ENCODE measurements at regions not wholly inside any gene's neighbourhood (a gene's known extent, or its start where the extent isn't known, plus 50 kb on each side); places are given as distances from the start of the nearest gene placed in this dataset.

DNA sequence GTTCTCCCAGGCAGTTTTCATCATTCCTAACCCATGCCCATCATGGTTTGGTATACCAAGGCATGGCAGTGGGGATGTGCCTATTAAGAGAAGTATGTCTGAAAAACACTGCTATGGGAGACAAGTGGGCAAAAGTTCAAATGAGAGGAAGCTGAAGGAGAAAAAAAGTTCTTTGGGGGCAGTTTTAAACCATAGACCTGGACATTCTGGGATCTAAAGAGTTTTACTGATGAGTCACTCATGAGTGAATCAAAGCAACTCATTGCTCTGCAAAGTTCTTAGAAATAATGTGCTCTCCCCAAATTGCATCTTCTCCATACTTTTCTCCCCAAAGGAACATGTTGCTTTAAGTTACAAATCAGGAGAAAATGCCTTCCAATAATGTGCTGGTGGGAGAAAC lies 256.9 kb upstream of the MTPN start:
- DNase-seq, result no peak

DNA sequence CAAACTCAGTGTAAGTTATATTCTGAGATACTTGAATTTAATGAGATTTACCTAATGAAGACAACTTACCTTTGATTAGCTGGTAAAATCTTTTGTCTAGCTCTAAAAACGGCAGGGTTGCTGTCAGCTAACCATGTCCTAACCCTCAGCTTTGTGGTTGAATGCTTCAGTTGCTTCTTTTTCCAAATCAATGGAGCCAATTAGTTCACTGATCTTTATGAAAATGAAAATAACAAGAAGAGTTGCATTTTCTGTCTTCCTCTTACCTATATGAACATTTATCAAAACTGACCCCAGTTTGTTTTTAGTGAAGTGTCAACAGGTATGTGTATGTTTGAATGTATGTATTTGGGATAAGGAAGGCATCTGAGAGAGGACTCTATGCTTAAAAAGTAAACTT lies 253.1 kb upstream of the MTPN start:
- no peak for DNase-seq

DNA sequence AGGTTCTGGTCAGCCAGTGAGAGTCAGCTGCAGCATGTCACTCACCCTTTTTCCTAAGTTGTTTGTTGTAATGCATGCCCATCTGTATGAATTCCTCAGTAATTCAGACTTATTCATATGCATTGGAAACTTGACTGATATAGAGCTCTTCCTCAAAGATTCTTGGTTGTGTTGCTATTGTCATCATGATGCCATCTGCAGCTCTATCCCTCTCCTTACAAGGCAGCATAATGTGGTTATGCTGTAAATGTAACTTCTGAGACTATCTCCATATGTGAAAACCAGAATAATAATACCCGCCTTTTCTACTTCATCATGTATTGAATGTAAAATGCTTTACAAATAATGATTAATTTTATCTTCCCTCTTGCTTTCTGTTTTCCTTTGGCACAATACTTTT lies 252.6 kb upstream of the MTPN start:
- DNase-seq, result no peak

DNA sequence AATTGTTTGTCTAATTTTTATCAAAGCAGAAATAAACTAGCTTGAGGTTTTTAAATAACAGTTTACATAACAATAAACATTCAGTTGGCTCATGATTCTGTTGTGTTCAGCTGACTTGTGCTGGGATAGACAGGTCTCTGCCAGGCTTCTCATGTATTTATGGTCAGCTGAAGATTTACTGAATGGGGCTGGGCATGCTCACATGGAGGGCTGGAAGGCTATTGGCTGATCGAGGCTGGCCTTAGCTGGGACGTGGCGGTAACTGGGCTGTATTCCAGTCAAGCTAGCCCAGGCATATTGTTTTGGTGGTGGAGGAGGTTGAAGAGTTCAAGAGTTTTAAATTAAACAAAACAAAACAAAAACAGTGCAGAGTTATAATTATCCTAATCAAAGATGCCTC lies 251.0 kb upstream of the MTPN start:
- no peak for DNase-seq

DNA sequence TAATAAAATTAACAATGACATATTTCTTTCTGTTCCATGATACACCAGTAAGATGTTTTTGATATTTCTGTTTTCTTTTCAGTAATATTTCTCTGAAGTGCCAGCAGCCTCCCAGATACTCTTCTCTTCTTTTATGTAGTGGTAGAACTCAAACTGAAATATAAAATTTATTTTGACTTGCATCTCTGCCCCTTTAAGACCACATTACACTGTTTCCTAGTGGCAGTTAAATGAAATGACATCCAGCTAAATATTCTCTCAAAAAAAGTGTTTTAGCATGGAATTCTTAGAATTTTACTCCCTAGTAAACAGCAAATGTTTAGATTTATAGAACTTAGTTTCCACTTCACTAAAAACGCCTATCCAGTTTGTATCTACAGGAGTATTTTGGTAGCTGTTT lies 237.2 kb upstream of the MTPN start:
- DNase-seq, result no peak

DNA sequence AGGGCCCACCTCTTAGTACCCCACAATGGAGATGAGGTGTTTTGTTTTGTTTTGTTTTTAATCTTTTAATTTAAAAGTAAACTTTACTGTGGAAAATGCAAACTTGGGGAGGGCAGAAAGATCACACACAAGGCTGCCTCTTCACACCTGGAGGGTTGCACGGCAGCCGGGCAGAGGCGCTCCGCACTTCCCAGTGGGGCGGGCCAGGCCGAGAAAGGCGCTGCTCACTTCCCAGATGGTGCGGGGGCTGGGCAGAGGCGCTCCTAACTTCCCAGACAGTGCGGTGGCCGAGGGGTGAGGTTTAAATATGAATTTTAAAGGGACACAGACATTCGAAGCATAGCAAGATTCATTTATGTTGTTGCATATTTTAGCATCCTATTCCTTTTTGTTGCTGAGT lies 235.9 kb upstream of the MTPN start:
- DNase-seq, result no peak

DNA sequence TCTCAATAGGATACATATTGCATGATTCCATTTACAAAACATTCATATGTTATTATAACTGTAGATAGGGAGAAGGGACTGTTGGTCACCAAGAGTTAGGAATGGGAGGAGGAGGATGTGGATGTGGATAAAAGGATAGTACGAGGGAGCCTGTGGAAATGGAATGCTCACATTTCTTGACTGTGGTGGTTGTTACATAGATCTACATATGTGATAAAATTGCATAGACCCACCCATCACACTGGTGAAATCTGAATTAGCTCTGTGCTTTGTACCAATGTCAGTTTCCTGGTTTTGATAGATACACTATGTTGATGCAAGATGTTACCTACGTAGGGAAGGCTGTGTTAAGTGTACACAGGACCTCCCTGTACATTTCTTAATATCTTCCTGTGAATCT lies 233.5 kb upstream of the MTPN start:
- DNase-seq, result no peak

DNA sequence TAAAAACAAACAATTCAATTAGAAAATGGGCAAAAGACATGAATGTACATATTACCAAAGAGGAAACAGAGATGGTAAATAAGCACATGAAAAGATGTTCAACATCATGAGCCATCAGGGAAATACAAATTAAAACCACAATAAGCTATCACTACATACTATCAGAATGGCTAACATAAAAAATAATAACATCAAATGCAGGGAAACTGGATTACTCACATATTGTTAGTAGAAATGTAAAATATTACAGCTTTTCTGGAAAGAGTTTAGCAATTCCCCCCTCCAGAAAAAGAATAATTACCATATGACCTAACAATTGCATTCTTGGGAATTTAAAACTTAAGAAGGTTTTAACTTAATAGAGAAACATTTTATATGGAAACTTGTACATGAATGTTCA lies 232.9 kb upstream of the MTPN start:
- no peak for DNase-seq

DNA sequence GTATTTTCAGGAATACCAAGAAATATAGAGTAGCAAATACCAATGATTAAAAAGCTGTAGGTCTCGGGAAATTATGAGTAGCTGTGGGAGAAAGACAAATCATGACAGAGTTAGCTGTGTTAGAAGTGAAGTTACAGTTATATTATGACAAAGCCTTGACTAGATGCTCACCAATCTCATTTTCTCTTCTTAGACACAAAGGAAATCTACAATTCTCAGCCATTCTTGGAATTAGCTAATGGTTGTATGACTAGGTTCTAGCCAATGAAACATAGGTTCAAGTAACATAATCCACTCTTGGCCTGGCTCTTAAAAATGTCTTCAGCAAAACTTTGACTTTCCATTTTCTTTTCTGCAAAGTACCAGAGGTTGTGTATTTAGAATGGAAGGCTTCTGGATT lies 228.8 kb upstream of the MTPN start:
- DNase-seq, result no peak

DNA sequence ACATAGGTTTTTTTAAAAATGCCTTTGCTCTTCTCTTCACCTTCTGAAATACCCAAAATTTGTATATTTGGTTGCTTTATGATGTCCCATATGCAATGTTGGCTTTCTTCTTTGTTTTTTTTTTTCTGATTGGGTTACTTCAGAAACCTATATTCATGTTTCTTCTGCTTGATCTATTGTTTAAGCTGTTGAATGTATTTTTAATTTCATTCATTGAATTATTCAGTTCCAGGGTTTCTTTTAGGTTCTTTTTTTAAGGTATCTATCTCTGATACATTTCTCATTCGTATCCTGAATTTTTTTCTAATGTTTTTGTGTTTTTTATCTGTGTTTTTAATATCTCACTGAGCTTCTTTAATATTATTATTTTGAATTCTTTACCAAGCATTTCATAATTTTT lies 221.0 kb upstream of the MTPN start:
- no peak for DNase-seq

DNA sequence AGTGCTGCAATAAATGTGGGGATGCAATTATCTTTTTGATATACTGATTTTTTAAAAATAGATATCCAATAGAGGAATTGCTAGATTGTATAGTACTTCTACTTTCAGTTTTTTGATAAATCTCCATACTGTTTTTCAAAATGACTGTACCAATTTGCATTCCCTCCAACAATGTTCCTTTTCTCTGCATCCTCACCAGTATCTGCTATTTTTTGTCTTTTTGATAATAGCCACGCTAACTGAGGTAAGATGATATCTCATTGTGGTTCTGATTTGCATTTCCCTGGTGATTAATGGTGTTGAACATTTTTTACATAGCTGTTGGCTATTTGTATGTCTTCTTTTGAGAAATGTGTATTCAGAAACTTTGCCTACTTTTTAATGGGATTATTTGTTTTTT lies 217.7 kb upstream of the MTPN start:
- no peak for DNase-seq

DNA sequence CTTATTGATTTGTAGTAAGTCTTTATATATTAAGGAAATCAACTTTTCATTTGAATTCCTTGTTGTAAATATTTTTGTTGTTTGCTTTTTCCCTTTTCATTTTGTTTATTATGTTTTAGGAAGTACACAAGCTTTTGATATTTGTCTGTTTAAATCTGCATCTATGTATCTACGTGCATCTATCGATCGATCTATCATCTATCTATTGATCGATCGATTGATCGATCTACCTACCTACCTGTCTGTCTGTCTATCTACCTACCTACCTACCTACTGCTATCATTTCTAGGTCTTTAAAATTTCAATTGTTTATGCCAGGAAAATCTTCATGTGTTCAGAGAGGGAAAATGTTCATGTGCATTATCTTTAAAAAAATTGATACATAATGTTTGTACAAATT lies 216.8 kb upstream of the MTPN start:
- no peak for DNase-seq

DNA sequence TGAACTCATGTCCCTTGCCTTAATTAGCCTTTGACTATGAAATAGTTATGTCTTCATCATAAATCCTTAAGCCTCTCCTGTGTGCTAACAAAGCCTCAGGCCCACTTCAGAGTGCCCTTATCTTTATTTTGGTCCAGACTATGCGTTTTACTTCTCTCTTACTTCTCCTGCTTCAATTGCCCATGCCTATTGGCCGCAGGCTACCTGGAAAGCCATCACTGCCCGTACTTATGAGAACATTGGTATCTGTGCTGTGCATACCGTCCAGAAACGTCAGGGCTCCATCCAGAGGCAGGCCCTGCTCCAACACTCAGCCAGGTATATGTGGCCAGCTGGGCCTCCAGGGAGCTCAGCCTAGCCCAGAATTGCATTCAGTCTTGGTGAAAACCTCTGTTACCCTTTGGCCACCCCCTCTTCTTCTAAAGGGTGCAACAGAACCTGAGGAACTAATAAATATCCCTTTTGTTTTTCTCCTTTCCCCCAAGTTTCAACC lies 212.4 kb upstream of the MTPN start:
- DNase-seq, result no peak

DNA sequence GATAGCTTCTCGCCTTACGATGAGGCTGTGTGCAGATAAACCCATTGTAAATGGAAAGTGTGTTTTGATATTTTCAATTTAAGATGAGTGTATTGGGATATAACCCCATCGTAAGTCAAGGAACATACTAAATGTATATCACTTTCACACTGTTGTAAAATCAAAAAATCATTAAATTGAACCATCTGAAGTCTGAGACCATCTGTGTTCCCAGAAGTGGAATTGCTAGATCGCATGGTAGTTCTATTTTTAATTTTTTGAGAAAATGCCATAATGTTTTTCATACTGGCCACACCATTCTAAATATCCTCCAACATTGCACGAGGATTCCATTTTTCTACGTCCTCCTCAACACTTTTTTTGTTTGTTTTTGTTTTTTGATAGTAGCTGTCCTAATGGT lies 209.1 kb upstream of the MTPN start:
- no peak for DNase-seq

DNA sequence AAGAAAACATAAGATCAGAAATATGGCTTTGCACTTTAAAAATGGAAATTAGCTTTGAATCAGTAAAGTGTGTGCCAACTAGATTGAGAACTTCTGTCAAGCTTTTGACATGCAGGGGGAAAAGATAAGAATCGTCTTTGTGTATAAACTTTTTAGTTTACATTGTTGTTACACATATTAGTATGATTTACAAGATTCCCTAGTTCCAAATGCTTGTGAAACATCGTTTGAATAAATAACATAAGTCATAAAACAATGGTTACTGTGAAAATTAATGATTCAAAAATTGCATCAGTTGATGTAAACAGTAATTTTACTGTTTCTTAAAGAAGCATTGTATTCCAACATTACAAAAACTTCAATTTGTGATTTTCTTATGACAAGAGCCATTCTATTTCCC lies 207.6 kb upstream of the MTPN start:
- DNase-seq, result no peak

DNA sequence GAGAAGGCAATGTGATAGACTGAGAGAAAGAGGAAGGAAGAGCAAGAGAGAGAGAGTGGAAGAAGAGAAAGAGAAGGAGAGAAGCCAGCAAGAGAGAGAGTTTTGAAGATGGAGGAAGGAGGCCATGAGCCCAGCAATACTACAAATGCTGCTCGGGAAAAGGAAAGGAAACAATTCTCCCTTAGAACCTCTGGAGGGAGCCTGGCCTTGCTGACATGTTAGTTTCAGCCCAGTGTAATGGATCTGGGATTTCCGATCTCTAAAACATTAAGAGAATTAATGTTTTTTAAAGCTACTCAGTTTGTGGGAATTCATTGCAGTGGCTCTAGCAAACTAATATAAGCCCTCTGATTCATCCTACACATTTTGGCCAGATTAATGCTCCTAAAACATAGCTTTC lies 206.8 kb upstream of the MTPN start:
- DNase-seq, result no peak

DNA sequence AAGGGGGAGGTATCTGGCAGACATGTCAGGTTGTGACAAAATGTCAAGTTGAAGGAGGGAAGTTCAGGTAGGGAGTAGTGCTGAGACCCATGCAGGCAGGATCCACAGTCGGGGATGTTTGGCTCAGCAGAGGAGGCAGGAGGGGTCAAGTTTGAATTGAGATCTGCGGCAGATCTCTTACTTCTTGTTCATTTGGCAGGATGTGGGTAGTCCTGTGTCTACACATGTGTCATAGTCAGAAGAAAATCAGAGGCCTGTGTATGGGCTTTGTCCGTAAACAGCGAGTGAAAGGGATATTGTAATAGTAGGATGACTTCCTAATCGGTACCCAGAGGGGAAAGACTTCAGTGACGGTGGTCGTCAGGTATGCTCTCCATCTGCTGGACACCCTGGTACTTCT lies 203.8 kb upstream of the MTPN start:
- DNase-seq, result no peak

DNA sequence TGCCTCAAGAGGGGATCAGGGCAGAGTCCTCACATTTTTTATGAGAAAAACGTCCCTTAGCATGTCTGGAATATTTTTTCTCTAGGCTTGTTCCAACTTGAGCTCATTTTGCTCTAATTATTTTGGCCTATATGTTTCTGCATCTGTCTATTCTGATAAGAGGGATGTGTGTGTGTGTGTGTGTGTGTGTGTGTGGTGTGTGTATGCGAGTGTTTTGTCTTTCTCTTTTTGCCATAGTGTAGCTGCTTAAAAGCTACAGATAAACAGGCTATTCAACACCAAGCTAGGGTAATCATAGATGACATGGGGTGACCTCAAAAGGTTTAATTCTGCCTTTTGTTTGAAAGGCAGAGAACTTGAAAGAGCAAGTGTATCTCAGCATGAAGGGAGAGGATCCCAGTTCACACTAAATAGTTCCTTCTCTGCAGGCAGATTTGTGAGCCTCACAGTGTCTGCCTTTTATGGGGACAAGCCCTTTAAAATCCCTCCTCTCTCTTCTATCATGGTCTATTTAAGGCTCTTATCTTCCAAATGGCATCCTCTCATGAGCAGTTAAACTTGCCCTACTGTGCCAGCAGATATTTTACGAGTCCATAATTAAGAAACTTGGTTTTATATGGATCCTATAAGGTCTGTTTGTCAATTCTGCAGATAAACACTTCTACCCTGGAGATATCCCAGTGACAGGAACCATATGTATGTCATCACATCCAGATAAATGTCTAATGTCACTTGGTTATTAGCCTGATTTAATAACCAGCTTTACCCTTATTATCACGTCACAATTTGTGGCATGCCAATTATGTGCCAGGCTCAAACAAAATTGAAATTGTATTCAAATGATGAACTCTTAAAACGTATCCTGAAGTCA lies 202.9 kb upstream of the MTPN start:
- DNase-seq, result no peak

DNA sequence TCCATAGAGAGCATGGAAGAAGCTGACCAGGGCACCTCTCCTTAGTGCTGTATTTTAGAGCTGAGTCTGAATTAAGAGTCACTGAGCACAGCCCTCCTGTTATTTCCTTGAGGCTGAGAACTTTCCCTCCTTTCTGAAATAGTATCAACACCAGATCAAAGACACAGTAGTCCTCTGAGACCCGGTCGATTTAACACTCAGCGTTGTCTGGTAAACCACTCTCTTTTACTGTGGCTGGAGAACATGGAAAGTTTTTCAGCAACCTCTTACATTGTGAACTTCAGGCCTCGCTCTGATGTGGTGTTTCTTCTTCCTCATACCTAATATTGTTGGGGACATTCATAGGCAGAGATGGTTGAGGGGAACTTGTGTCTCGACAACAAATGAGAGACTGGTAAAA lies 202.0 kb upstream of the MTPN start:
- DNase-seq, result no peak

DNA sequence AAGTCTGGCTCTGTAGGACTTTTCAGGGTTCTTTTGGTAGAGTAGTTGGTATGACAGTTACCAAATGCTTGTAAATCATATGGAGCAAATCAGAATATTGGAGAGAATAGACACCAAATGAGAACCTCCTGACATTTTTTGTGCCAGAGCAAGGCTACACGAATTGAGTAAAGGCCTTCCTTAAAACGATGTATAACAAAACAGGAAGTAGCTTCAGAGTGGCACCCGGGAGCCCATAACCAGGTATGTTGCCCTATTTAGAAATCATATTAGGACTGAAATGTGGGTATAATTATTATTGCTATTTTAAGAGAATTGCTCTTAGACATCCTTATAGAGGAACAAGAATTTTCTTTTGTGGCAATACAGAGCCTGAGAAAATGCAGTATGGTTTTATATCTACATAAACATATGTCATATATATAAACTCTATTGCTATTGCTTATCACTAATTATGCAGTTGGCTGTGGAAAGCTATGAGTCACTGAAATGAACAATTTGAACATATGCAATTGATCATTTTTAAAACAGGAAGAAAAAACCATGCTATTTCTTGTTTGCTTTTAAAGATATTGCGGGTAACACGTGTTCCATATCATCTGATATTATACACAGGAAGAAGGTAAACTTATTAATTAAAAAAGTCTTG lies 197.4 kb upstream of the MTPN start:
- no peak for DNase-seq

DNA sequence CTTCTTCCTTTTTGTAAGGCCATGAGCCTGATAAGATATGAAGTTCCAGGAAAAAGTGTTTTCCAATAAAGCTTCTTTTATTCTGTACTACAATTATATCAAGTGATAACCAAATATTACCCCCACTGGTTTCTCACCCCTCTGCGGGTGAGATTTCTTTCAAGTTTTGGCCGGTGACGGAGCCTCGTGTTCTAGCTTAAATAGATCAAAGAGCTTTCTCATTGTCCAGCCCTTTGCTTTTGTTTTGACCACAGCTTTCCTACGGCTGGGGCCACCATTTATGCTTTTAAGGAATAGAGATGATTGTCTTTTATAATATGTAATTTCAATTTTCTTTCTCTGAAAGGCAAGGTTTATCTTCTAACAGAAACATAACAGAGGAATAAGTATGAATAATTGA lies 196.7 kb upstream of the MTPN start:
- DNase-seq, result no peak

DNA sequence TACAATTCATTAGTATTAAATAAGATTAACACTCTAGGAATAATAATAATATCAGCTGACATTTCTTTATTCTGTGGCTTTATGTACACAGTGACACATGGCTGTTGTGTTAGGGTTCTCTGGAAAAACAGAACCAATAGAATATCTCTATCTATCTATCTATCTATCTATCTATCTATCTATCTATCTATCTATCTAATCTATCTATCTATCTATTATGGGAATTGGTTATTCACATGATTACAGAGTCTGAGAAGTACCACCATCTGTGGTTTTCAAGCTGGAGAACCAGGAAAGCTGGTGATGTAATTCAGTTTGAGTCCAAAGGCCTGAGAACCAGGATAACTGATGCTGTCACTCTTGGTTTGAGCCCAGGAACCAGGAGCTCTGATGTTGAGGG lies 194.1 kb upstream of the MTPN start:
- no peak for DNase-seq

DNA sequence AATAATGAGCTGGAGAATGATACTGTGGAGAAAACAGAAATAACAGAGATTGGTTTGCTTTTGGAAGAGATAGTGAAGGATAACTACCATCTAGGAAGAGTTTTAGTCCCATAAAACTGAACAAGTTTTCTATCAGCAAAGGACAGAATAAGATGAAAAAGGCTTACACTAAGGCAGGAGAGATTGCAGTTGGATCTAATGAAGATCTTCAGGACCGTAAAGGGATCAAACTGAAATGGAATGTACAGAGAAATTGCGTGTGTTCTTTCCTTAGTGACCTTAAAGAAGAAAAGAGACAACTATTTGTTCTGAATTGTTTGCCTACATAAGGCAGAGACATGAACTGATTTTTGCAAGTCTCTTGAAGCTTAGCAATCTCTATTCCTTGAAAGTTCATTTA lies 191.7 kb upstream of the MTPN start:
- no peak for DNase-seq

DNA sequence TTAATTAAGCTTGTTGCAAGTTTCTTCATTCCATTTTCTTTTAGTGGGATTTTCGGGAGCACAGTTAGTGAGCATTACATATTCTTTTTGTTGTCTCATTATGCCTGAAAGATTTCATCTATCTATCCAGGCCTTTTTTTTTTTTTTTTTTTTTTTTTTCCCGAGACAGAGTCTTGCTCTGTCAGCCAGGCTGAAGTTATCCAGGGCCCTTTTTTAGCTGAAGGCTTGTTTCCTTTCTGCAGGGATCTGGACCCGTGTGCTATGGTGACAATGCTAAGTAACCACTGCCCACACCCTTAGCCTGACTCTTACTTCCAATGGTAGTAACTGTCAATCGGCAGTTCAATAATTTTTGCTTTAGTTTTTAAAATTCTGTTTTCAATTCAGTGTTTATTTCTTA lies 190.8 kb upstream of the MTPN start:
- no peak for DNase-seq

DNA sequence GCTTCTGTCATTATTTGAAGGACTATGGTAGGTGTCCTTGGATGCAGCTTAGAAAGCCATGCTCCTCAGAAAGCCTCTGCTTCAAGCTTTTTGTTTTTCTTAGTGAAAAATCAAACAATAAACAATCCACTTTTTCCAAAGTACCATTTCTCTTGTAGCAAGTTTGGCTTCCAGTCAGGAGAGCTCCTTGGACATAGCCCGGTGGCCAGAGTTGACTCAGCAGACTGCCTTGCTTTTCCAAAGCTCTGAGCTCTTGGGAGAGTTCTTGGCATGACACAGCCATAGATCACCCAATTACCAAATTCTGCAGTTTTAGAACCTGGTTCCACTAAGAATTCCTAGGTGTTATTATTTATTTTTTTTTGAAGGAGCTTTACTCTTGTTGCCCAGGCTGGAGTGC lies 189.4 kb upstream of the MTPN start:
- no peak for DNase-seq

Data from suppressor macrophage treated with lipopolysaccharide for 4 hours (primary cell).